MCF 10A (cell line): ENCODE measurements at regions not wholly inside any gene's neighbourhood (a gene's known extent, or its start where the extent isn't known, plus 50 kb on each side); places are given as distances from the start of the nearest gene placed in this dataset.

Source experiments
- BruUV-seq: library from RNA; stranded (reverse); fragments of 400-500 nt; replicated peaks from 2 replicates; lab custom pipeline; 2021; lab: Mats Ljungman, UMichigan
- CTCF ChIA-PET: fragments of 300-600 bp; sonication (Branson Sonifier 250); formaldehyde crosslinking; extraction: SDS; loops from one replicate; lab custom pipeline; 2021; ENCODE audit warnings: antibody characterized with exemption, inconsistent platforms; lab: Yijun Ruan, JAX
- POLR2A ChIA-PET: fragments of 300-600, 350-650 bp; sonication (Branson Sonifier 250); formaldehyde crosslinking; extraction: SDS; loops from one replicate; lab custom pipeline; 2020; ENCODE audit warnings: antibody characterized with exemption, inconsistent platforms; lab: Yijun Ruan, JAX
- DNase-seq: peaks from one replicate; pipeline ENCODE4 v3.0.0-alpha.2; 2018; ENCODE audit not compliant: unreplicated experiment
- H3K27ac Mint-ChIP-seq: one replicate; pipeline ENCODE4 v1.8.0; 2022; ENCODE audit warnings: mild to moderate bottlenecking, low read depth, mixed read lengths; ENCODE audit not compliant: unreplicated experiment
- H3K27me3 Mint-ChIP-seq: one replicate; pipeline ENCODE4 v1.8.0; 2022; ENCODE audit warnings: mixed read lengths; ENCODE audit not compliant: insufficient read depth, unreplicated experiment
- H3K36me3 Mint-ChIP-seq: one replicate; pipeline ENCODE4 v1.8.0; 2022; ENCODE audit warnings: mild to moderate bottlenecking, moderate library complexity, mixed read lengths; ENCODE audit not compliant: insufficient read depth, unreplicated experiment
- H3K4me1 Mint-ChIP-seq: one replicate; pipeline ENCODE4 v1.8.0; 2022; ENCODE audit warnings: mixed read lengths; ENCODE audit not compliant: insufficient read depth, unreplicated experiment
- H3K4me3 Mint-ChIP-seq: one replicate; pipeline ENCODE4 v1.8.0; 2022; ENCODE audit warnings: mild to moderate bottlenecking, moderate library complexity, mixed read lengths; ENCODE audit not compliant: unreplicated experiment
- H3K9me3 Mint-ChIP-seq: one replicate; pipeline ENCODE4 v1.8.0; 2022; ENCODE audit warnings: mixed read lengths; ENCODE audit not compliant: unreplicated experiment
- CTCF ChIP-seq: fragments of 200-600 bp; IDR thresholded peaks from one replicate; pipeline ENCODE4 v1.8.0; 2022; ENCODE audit warnings: antibody characterized with exemption, mild to moderate bottlenecking; ENCODE audit not compliant: unreplicated experiment
- intact Hi-C: fragments of 100-400 bp; cut with micrococcal nuclease; formaldehyde crosslinking; loops from 2 replicates; pipeline ENCODE4 v1.14.1; 2022

- no peaks in the 10 kb centered on the region for H3K4me1 Mint-ChIP-seq
- BruUV-seq = no TSS peak
- no peak for TF ChIP-seq CTCF
- CTCF ChIA-PET = no interaction called here
- H3K4me3 Mint-ChIP-seq = no peak overlapping the region
- H3K27ac Mint-ChIP-seq = no peak overlapping the region
- no peak for DNase-seq
- POLR2A ChIA-PET = interaction anchor here (1.0 kb wide), 1 partner anchor 8 kb away, joined by 3 read pairs; no protein-coding TSS in a partner anchor
- H3K9me3 Mint-ChIP-seq = no peaks in the 10 kb centered on the region
- no peaks in the 10 kb centered on the region for H3K36me3 Mint-ChIP-seq
- intact Hi-C loops = no loop called here
- no peaks in the 10 kb centered on the region for H3K27me3 Mint-ChIP-seq
These were observed 279.8 kb upstream of the SEMA3A start for GRCh38 chr7:84474436-84474835.

DNA sequence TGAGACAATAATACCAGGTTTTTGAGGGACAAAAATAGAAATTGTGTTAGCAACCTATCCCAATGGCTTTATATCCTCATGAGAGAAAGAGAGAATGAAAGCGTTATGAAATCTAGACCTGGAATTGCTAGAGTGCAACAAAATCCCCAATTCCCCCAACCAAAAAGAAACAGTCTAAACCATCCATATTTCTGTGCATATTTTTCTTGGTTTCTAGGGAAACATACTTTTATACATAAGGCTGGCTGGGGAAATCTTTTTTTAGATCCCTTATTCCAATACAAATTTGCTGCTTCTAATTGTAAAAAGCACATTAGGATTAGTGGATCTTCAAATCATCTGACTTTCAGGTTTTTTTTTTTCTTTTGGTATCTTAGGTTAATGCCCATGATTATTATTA lies 277.0 kb upstream of the SEMA3A start:
- H3K27ac Mint-ChIP-seq = no peak overlapping the region
- no peaks in the 10 kb centered on the region for H3K4me1 Mint-ChIP-seq
- H3K36me3 Mint-ChIP-seq = no peaks in the 10 kb centered on the region
- no peak for DNase-seq
- BruUV-seq = no TSS peak
- intact Hi-C loops = no loop called here
- no peak overlapping the region for H3K4me3 Mint-ChIP-seq
- no peaks in the 10 kb centered on the region for H3K9me3 Mint-ChIP-seq
- TF ChIP-seq CTCF = no peak
- H3K27me3 Mint-ChIP-seq = no peaks in the 10 kb centered on the region
- POLR2A ChIA-PET = no interaction called here
- CTCF ChIA-PET = no interaction called here

DNA sequence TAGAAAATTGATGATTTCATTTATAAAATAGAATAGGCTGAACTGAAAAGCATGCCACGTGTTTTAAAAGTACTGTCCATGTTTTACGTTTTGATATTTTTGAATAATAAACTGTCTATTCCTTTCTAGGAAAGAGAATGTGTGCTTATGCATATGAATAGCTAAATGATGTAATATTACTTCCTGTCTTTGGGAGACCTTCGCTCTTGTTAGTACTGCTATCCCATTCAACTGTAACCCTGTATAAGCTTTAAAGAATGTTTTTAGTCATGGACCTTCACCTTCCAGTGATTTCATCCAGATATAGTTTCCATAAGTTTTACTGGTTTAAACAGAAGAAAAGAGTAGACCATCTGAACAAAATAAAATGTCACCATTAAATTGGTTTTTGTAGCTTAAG lies 274.4 kb upstream of the SEMA3A start:
- H3K27ac Mint-ChIP-seq = no peak overlapping the region
- no peaks in the 10 kb centered on the region for H3K36me3 Mint-ChIP-seq
- intact Hi-C loops = no loop called here
- no peak for TF ChIP-seq CTCF
- H3K4me1 Mint-ChIP-seq = no peaks in the 10 kb centered on the region
- H3K9me3 Mint-ChIP-seq = no peaks in the 10 kb centered on the region
- DNase-seq = no peak
- no peak overlapping the region for H3K4me3 Mint-ChIP-seq
- H3K27me3 Mint-ChIP-seq = no peaks in the 10 kb centered on the region
- POLR2A ChIA-PET = interaction anchor here (0.6 kb wide), 1 partner anchor 468 kb away, joined by 3 read pairs; no protein-coding TSS in a partner anchor
- BruUV-seq = no TSS peak
- CTCF ChIA-PET = interaction anchor here (0.7 kb wide), 1 partner anchor 81 kb away, joined by 3 read pairs; no protein-coding TSS in a partner anchor

- POLR2A ChIA-PET = no interaction called here
- intact Hi-C loops = no loop called here
- H3K4me3 Mint-ChIP-seq = no peak overlapping the region
- no peaks in the 10 kb centered on the region for H3K9me3 Mint-ChIP-seq
- no peak overlapping the region for H3K27ac Mint-ChIP-seq
- CTCF ChIA-PET = no interaction called here
- H3K36me3 Mint-ChIP-seq = no peaks in the 10 kb centered on the region
- no peaks in the 10 kb centered on the region for H3K4me1 Mint-ChIP-seq
- no peak for DNase-seq
- TF ChIP-seq CTCF = no peak
- BruUV-seq = no TSS peak
- no peaks in the 10 kb centered on the region for H3K27me3 Mint-ChIP-seq
These were observed 267.7 kb upstream of the SEMA3A start for GRCh38 chr7:84462259-84462658.
